Neural progenitor cell (in vitro differentiated cells): ENCODE measurements at regions not wholly inside any gene's neighbourhood (a gene's known extent, or its start where the extent isn't known, plus 50 kb on each side); places are given as distances from the start of the nearest gene placed in this dataset.

Experiments used
- DNase-seq: peaks from one replicate; pipeline ENCODE4 v3.0.0-alpha.2; 2016; ENCODE audit warnings: low spot score
- H2AFZ ChIP-seq: fragments of 200-600 bp; sonication (generic); replicated peaks from 2 replicates; pipeline ENCODE4 v1.6.1; 2016; ENCODE audit warnings: antibody characterized with exemption
- H3F3A ChIP-seq: fragments of 200-600 bp; sonication (generic); 2 replicates; pipeline ENCODE4 v1.6.1; 2016; ENCODE audit warnings: antibody characterized with exemption, low read depth
- H3K27ac ChIP-seq: fragments of 200-600 bp; sonication (generic); 2 replicates; pipeline ENCODE4 v1.5.1; 2016; ENCODE audit warnings: mild to moderate bottlenecking
- H3K27me3 ChIP-seq: fragments of 200-600 bp; sonication (generic); 2 replicates; pipeline ENCODE4 v1.6.1; 2016; ENCODE audit warnings: mild to moderate bottlenecking, moderate library complexity
- H3K36me3 ChIP-seq: fragments of 200-600 bp; sonication (generic); 2 replicates; pipeline ENCODE4 v1.5.1; 2016
- H3K4me1 ChIP-seq: fragments of 200-600 bp; sonication (generic); 2 replicates; pipeline ENCODE4 v1.6.1; 2016; ENCODE audit warnings: mixed run types
- H3K4me2 ChIP-seq: fragments of 200-600 bp; sonication (generic); 2 replicates; pipeline ENCODE4 v1.6.1; 2016
- H3K4me3 ChIP-seq: fragments of 200-600 bp; sonication (generic); 2 replicates; pipeline ENCODE4 v1.5.1; 2016
- H3K79me2 ChIP-seq: fragments of 200-600 bp; sonication (generic); 2 replicates; pipeline ENCODE4 v1.6.1; 2016; ENCODE audit warnings: low read depth
- H3K9ac ChIP-seq: fragments of 200-600 bp; sonication (generic); 2 replicates; pipeline ENCODE4 v1.6.1; 2016
- H3K9me3 ChIP-seq: fragments of 200-600 bp; sonication (generic); 2 replicates; pipeline ENCODE4 v1.5.1; 2016; ENCODE audit warnings: low read depth
- H4K20me1 ChIP-seq: fragments of 200-600 bp; sonication (generic); 2 replicates; pipeline ENCODE4 v1.6.1; 2016; ENCODE audit warnings: low read depth
- H3K27ac Mint-ChIP-seq: 3 replicates; pipeline ENCODE4 v1.8.0; 2021; ENCODE audit warnings: mixed read lengths
- H3K27me3 Mint-ChIP-seq: 2 replicates; pipeline ENCODE4 v1.8.0; 2022; ENCODE audit warnings: low read depth, mild to moderate bottlenecking, inconsistent platforms, moderate library complexity, mixed read lengths; ENCODE audit not compliant: insufficient read depth
- H3K36me3 Mint-ChIP-seq: 3 replicates; pipeline ENCODE4 v1.8.0; 2021; ENCODE audit warnings: mixed read lengths
- H3K4me1 Mint-ChIP-seq: 3 replicates; pipeline ENCODE4 v1.8.0; 2021; ENCODE audit warnings: mixed read lengths
- H3K4me3 Mint-ChIP-seq: 3 replicates; pipeline ENCODE4 v1.8.0; 2021; ENCODE audit warnings: mild to moderate bottlenecking, moderate library complexity, mixed read lengths
- H3K9me3 Mint-ChIP-seq: 3 replicates; pipeline ENCODE4 v1.8.0; 2020; ENCODE audit warnings: mixed read lengths
- EZH2 ChIP-seq: fragments of 200-600 bp; sonication (generic); IDR thresholded peaks from 2 replicates; pipeline ENCODE4 v1.6.1; 2017; ENCODE audit warnings: antibody characterized with exemption, mild to moderate bottlenecking, moderate library complexity
- EZH2phosphoT487 ChIP-seq: fragments of 200-600 bp; sonication (generic); IDR thresholded peaks from 2 replicates; pipeline ENCODE4 v1.6.1; 2017; ENCODE audit warnings: antibody characterized with exemption
- TF ChIP-seq, protein P1 (sequence below): fragments of 200-600 bp; sonication (generic); IDR thresholded peaks from 2 replicates; pipeline ENCODE4 v1.5.1; 2017; ENCODE audit warnings: antibody characterized with exemption, mild to moderate bottlenecking

- peaks cover 8% of the 10 kb centered on the region for H3K9me3 Mint-ChIP-seq
- no peak for TF ChIP-seq EZH2phosphoT487
- TF ChIP-seq, protein P1, sequence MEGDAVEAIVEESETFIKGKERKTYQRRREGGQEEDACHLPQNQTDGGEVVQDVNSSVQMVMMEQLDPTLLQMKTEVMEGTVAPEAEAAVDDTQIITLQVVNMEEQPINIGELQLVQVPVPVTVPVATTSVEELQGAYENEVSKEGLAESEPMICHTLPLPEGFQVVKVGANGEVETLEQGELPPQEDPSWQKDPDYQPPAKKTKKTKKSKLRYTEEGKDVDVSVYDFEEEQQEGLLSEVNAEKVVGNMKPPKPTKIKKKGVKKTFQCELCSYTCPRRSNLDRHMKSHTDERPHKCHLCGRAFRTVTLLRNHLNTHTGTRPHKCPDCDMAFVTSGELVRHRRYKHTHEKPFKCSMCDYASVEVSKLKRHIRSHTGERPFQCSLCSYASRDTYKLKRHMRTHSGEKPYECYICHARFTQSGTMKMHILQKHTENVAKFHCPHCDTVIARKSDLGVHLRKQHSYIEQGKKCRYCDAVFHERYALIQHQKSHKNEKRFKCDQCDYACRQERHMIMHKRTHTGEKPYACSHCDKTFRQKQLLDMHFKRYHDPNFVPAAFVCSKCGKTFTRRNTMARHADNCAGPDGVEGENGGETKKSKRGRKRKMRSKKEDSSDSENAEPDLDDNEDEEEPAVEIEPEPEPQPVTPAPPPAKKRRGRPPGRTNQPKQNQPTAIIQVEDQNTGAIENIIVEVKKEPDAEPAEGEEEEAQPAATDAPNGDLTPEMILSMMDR: no peak
- TF ChIP-seq EZH2: no peak
- peaks cover 9% of the 10 kb centered on the region for H3K4me1 ChIP-seq
- peaks cover 7% of the 10 kb centered on the region for H3K4me1 Mint-ChIP-seq
- H3K36me3 Mint-ChIP-seq: no peaks in the 10 kb centered on the region
- H3K79me2 ChIP-seq: no peaks in the 10 kb centered on the region
- H3K36me3 ChIP-seq: no peaks in the 10 kb centered on the region
- no peaks in the 10 kb centered on the region for H3K27me3 ChIP-seq
- no peak overlapping the region for H3K9ac ChIP-seq
- H3F3A ChIP-seq: no peaks in the 10 kb centered on the region
- H3K27ac Mint-ChIP-seq: no peak overlapping the region
- H3K4me3 Mint-ChIP-seq: no peak overlapping the region
- H3K4me3 ChIP-seq: no peak overlapping the region
- DNase-seq: no peak
- H3K27ac ChIP-seq: no peak overlapping the region
- H4K20me1 ChIP-seq: no peaks in the 10 kb centered on the region
- H3K27me3 Mint-ChIP-seq: peaks cover 2% of the 10 kb centered on the region
- no peak overlapping the region for H2AFZ ChIP-seq
- H3K9me3 ChIP-seq: no peaks in the 10 kb centered on the region
- no peak overlapping the region for H3K4me2 ChIP-seq
Measured at GRCh38 chr6:20317430-20317829, 84.2 kb upstream of the E2F3 start.

DNA sequence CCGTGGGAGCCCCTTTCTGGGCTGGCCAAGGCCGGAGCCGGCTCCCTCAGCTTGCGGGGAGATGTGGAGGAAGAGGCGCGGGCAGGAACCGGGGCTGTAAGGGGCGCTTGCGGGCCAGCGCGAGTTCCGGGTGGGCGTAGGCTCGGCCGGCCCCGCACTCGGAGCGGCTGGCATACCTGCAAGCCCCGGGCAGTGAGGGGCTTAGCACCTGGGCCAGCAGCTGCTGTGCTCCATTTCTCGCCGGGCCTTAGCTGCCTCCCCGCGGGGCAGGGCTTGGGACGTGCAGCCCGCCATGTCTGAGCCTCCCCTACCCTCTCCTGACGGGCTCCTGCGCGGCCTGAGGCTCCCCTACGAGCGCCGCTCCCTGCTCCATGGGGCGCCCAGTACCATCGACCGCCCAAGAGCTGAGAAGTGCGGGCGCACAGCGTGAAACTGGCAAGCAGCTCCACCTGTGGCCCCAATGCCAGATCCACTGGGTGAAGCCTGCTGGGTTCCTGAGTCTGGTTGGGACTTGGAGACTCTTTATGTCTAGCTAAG is 82.8 kb upstream of the E2F3 start:
- peaks cover 7% of the 10 kb centered on the region for H3K4me1 Mint-ChIP-seq
- no peaks in the 10 kb centered on the region for H4K20me1 ChIP-seq
- no peaks in the 10 kb centered on the region for H3K79me2 ChIP-seq
- no peak overlapping the region for H3K4me3 Mint-ChIP-seq
- H3K9ac ChIP-seq: no peak overlapping the region
- H3K27ac Mint-ChIP-seq: no peak overlapping the region
- no peaks in the 10 kb centered on the region for H3K27me3 ChIP-seq
- no peak overlapping the region for H2AFZ ChIP-seq
- peaks cover 2% of the 10 kb centered on the region for H3K27me3 Mint-ChIP-seq
- H3K9me3 Mint-ChIP-seq: peaks cover 8% of the 10 kb centered on the region
- H3K9me3 ChIP-seq: no peaks in the 10 kb centered on the region
- no peak for DNase-seq
- no peak overlapping the region for H3K27ac ChIP-seq
- no peak overlapping the region for H3K4me3 ChIP-seq
- no peaks in the 10 kb centered on the region for H3K36me3 ChIP-seq
- H3F3A ChIP-seq: no peaks in the 10 kb centered on the region
- peaks cover 9% of the 10 kb centered on the region for H3K4me1 ChIP-seq
- no peak overlapping the region for H3K4me2 ChIP-seq
- H3K36me3 Mint-ChIP-seq: no peaks in the 10 kb centered on the region
- TF ChIP-seq, protein P1: no peak
- TF ChIP-seq EZH2 (no peak), EZH2phosphoT487 (no peak)

GRCh38 chr6:20319520-20320357 is 81.9 kb upstream of the E2F3 start:
- peaks cover 2% of the 10 kb centered on the region for H3K27me3 Mint-ChIP-seq
- no peak overlapping the region for H3K4me2 ChIP-seq
- no peak for TF ChIP-seq EZH2phosphoT487
- TF ChIP-seq EZH2: no peak
- TF ChIP-seq, protein P1: no peak

More at GRCh38 chr6:20319520-20320357, 81.9 kb upstream of the E2F3 start:
- Histone ChIP-seq H3F3A (no peaks in the 10 kb centered on the region), H2AFZ (no peak overlapping the region), H3K36me3 (no peaks in the 10 kb centered on the region), H3K79me2 (no peaks in the 10 kb centered on the region), H3K4me1 (peaks cover 8% of the 10 kb centered on the region), H3K27ac (no peak overlapping the region), H3K4me3 (no peak overlapping the region), H3K9ac (no peak overlapping the region), H3K27me3 (no peaks in the 10 kb centered on the region), H4K20me1 (no peaks in the 10 kb centered on the region), H3K9me3 (no peaks in the 10 kb centered on the region)
- H3K9me3 Mint-ChIP-seq: peaks cover 8% of the 10 kb centered on the region
- no peaks in the 10 kb centered on the region for H3K36me3 Mint-ChIP-seq
- no peak for DNase-seq
- H3K4me1 Mint-ChIP-seq: peaks cover 5% of the 10 kb centered on the region
- no peak overlapping the region for H3K27ac Mint-ChIP-seq
- no peak overlapping the region for H3K4me3 Mint-ChIP-seq
